ENCODE measurements at regions not wholly inside any gene's neighbourhood (a gene's known extent, or its start where the extent isn't known, plus 50 kb on each side); places are given as distances from the start of the nearest gene placed in this dataset.
A peak's percentile ranks its signal among the peaks of the same experiment; 100 is the strongest.

- TF ChIP-seq, protein P1, sequence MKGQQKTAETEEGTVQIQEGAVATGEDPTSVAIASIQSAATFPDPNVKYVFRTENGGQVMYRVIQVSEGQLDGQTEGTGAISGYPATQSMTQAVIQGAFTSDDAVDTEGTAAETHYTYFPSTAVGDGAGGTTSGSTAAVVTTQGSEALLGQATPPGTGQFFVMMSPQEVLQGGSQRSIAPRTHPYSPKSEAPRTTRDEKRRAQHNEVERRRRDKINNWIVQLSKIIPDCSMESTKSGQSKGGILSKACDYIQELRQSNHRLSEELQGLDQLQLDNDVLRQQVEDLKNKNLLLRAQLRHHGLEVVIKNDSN (IDR thresholded peaks at IDR 0.05; ENCODE audit: borderline replicate concordance, low read depth): no peak
- TF ChIP-seq GATA2 (CRISPR knock-in tag; IDR thresholded peaks at IDR 0.05): no peak
- peak; percentile 20 to 80; a peak in 2 of 4 replicates for TF ChIP-seq EP300 (IDR thresholded peaks at IDR 0.05; ENCODE audit: borderline replicate concordance in 1 of 2, low read depth in 1 of 2, low read length in 1 of 2)
Observed at GRCh38 chr15:39144613-39145499, 436.0 kb upstream of the THBS1 start (continued).

- POLR2A ChIA-PET: no interaction called here
- H3K36me3 ChIP-seq (replicated peaks in 1 of 2; ENCODE audit: control insufficient read depth in 1 of 2, insufficient read depth in 2 of 2, low read length in 1 of 2): no peaks in the 10 kb centered on the region
- CTCF ChIA-PET: no interaction called here
- H3K79me2 ChIP-seq (ENCODE audit: insufficient read depth): no peaks in the 10 kb centered on the region
- H3K9me3 ChIP-seq: no peaks in the 10 kb centered on the region
- H2AFZ ChIP-seq (ENCODE audit: low read depth): no peak overlapping the region
- no peaks in the 10 kb centered on the region for H3K9me2 ChIP-seq
- no peaks in the 10 kb centered on the region for H3K27me3 ChIP-seq (ENCODE audit: insufficient read depth)
- H3K4me2 ChIP-seq: peak overlapping the region; percentile 33
- H3F3A ChIP-seq (replicated peaks; ENCODE audit: insufficient read depth): peaks cover 19% of the 10 kb centered on the region
- H3K9ac ChIP-seq: no peak overlapping the region
- DNase-seq: no peak
- peaks cover 4 to 12% of the 10 kb centered on the region in 2 experiments for H3K4me1 ChIP-seq (ENCODE audit: control insufficient read depth in 1 of 2, insufficient read depth in 2 of 2, low read depth in 1 of 2, low read length in 1 of 2)
- H3K27ac ChIP-seq (ENCODE audit: low read depth in 2 of 2, low read length in 1 of 2): peak overlapping the region; percentile 50 to 74; a peak in 3 of 4 replicates
- H3K4me3 ChIP-seq (ENCODE audit: low read depth in 2 of 2, low read length in 1 of 2): no peak overlapping the region
- no peaks in the 10 kb centered on the region for H4K20me1 ChIP-seq (ENCODE audit: insufficient read depth)
- WGBS (ENCODE audit: low lambda C conversion rate): 55% methylated on average over 2 of the region's 2 CpGs
- TF ChIP-seq RCOR1 (IDR thresholded peaks at IDR 0.05; ENCODE audit: low read length): no peak
- TF ChIP-seq, protein P2, sequence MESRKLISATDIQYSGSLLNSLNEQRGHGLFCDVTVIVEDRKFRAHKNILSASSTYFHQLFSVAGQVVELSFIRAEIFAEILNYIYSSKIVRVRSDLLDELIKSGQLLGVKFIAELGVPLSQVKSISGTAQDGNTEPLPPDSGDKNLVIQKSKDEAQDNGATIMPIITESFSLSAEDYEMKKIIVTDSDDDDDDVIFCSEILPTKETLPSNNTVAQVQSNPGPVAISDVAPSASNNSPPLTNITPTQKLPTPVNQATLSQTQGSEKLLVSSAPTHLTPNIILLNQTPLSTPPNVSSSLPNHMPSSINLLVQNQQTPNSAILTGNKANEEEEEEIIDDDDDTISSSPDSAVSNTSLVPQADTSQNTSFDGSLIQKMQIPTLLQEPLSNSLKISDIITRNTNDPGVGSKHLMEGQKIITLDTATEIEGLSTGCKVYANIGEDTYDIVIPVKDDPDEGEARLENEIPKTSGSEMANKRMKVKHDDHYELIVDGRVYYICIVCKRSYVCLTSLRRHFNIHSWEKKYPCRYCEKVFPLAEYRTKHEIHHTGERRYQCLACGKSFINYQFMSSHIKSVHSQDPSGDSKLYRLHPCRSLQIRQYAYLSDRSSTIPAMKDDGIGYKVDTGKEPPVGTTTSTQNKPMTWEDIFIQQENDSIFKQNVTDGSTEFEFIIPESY (IDR thresholded peaks at IDR 0.05; ENCODE audit: borderline replicate concordance, low read depth): no peak
- no peak for TF ChIP-seq CHD2 (IDR thresholded peaks at IDR 0.05; ENCODE audit: low read length, partially characterized antibody)
- no peak for TF ChIP-seq GATA2 (CRISPR knock-in tag; IDR thresholded peaks at IDR 0.05)
- TF ChIP-seq FOXJ3 (CRISPR knock-in tag; IDR thresholded peaks at IDR 0.05): no peak
- no peak for TF ChIP-seq SMC3 (IDR thresholded peaks at IDR 0.05; ENCODE audit: low read depth, low read length)
- TF ChIP-seq, protein P3, sequence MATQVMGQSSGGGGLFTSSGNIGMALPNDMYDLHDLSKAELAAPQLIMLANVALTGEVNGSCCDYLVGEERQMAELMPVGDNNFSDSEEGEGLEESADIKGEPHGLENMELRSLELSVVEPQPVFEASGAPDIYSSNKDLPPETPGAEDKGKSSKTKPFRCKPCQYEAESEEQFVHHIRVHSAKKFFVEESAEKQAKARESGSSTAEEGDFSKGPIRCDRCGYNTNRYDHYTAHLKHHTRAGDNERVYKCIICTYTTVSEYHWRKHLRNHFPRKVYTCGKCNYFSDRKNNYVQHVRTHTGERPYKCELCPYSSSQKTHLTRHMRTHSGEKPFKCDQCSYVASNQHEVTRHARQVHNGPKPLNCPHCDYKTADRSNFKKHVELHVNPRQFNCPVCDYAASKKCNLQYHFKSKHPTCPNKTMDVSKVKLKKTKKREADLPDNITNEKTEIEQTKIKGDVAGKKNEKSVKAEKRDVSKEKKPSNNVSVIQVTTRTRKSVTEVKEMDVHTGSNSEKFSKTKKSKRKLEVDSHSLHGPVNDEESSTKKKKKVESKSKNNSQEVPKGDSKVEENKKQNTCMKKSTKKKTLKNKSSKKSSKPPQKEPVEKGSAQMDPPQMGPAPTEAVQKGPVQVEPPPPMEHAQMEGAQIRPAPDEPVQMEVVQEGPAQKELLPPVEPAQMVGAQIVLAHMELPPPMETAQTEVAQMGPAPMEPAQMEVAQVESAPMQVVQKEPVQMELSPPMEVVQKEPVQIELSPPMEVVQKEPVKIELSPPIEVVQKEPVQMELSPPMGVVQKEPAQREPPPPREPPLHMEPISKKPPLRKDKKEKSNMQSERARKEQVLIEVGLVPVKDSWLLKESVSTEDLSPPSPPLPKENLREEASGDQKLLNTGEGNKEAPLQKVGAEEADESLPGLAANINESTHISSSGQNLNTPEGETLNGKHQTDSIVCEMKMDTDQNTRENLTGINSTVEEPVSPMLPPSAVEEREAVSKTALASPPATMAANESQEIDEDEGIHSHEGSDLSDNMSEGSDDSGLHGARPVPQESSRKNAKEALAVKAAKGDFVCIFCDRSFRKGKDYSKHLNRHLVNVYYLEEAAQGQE (IDR thresholded peaks at IDR 0.05; ENCODE audit: low read depth, low read length): no peak
- no peak for TF ChIP-seq RAD21 (IDR thresholded peaks at IDR 0.05; ENCODE audit: low read length)
- no peak for TF ChIP-seq NRF1 (IDR thresholded peaks at IDR 0.05; ENCODE audit: low read depth, low read length)
- no peak for TF ChIP-seq MEF2A (IDR thresholded peaks at IDR 0.05; ENCODE audit: borderline replicate concordance, low read depth)
- TF ChIP-seq EZH2phosphoT487 (IDR thresholded peaks at IDR 0.05; ENCODE audit: borderline replicate concordance, low read depth): no peak
- no peak for TF ChIP-seq USF2 (IDR thresholded peaks at IDR 0.05; ENCODE audit: borderline replicate concordance, low read depth, low read length)
- TF ChIP-seq EP300 (IDR thresholded peaks at IDR 0.05; ENCODE audit: borderline replicate concordance in 1 of 2, low read depth in 1 of 2, low read length in 1 of 2): peak; percentile 55 to 61; a peak in 2 of 4 replicates
- no peak for TF ChIP-seq MAX (IDR thresholded peaks at IDR 0.05; ENCODE audit: low read depth)
- no peak for TF ChIP-seq YY1 (IDR thresholded peaks at IDR 0.05; ENCODE audit: low read depth)
- peak; percentile 83 for TF ChIP-seq NFIC (IDR thresholded peaks at IDR 0.05; ENCODE audit: borderline replicate concordance)
- TF ChIP-seq GABPA (IDR thresholded peaks at IDR 0.05; ENCODE audit: low read depth): no peak
- TF ChIP-seq TEAD4 (IDR thresholded peaks at IDR 0.05; ENCODE audit: borderline replicate concordance, insufficient read depth): peak; percentile 41; the same call in 1 of the 2 replicates
- TF ChIP-seq ELF1 (IDR thresholded peaks at IDR 0.05): no peak
- TF ChIP-seq POLR2AphosphoS5 (IDR thresholded peaks at IDR 0.05; ENCODE audit: low read depth, low read length): peak; percentile 50; the same call in 1 of the 2 replicates
- no peak for TF ChIP-seq SIN3A (IDR thresholded peaks at IDR 0.05; ENCODE audit: borderline replicate concordance, low read depth, low read length)
Observed at GRCh38 chr15:39145854-39146625, 434.8 kb upstream of the THBS1 start.

Measured in SK-N-SH (cell line).